H9 (cell line): ENCODE measurements at regions not wholly inside any gene's neighbourhood (a gene's known extent, or its start where the extent isn't known, plus 50 kb on each side); places are given as distances from the start of the nearest gene placed in this dataset.

Source experiments
- DNase-seq: peaks from one replicate; pipeline ENCODE4 v3.0.0-alpha.2; 2017
- H2AFZ ChIP-seq: one replicate; pipeline ENCODE4 v1.6.1; 2013; ENCODE audit warnings: mild to moderate bottlenecking, low read length, control low read depth, moderate library complexity
- H2AK5ac ChIP-seq: 2 replicates; pipeline ENCODE4 v1.6.1; 2013; ENCODE audit warnings: low read length, control low read depth, mixed read lengths; ENCODE audit not compliant: insufficient read length
- H2BK120ac ChIP-seq: one replicate; pipeline ENCODE4 v1.6.1; 2013; ENCODE audit warnings: low read depth, mild to moderate bottlenecking, low read length, control low read depth, inconsistent platforms; ENCODE audit not compliant: poor library complexity, severe bottlenecking
- H2BK12ac ChIP-seq: 2 replicates; pipeline ENCODE4 v1.6.1; 2013; ENCODE audit warnings: low read length, control low read depth, mixed read lengths, low read depth; ENCODE audit not compliant: insufficient read length
- H2BK15ac ChIP-seq: 2 replicates; pipeline ENCODE4 v1.6.1; 2013; ENCODE audit warnings: low read depth, low read length, control low read depth
- H2BK20ac ChIP-seq: one replicate; pipeline ENCODE4 v1.6.1; 2013; ENCODE audit warnings: low read depth, mild to moderate bottlenecking, low read length, control low read depth, inconsistent platforms; ENCODE audit not compliant: poor library complexity, severe bottlenecking
- H2BK5ac ChIP-seq: 2 replicates; pipeline ENCODE4 v1.6.1; 2013; ENCODE audit warnings: low read length, control low read depth, mixed read lengths; ENCODE audit not compliant: insufficient read length
- H3K14ac ChIP-seq: 2 replicates; pipeline ENCODE4 v1.6.1; 2013; ENCODE audit warnings: low read length, control low read depth; ENCODE audit not compliant: insufficient read depth
- H3K18ac ChIP-seq: 2 replicates; pipeline ENCODE4 v1.6.1; 2013; ENCODE audit warnings: low read depth, mild to moderate bottlenecking, mixed read lengths, low read length, control low read depth; ENCODE audit not compliant: insufficient read length
- H3K23ac ChIP-seq: 2 replicates; pipeline ENCODE4 v1.6.1; 2013; ENCODE audit warnings: low read length, control low read depth, mixed read lengths, low read depth; ENCODE audit not compliant: insufficient read length
- H3K23me2 ChIP-seq: 2 replicates; pipeline ENCODE4 v1.6.1; 2013; ENCODE audit warnings: low read depth, mild to moderate bottlenecking, mixed read lengths, low read length, control low read depth; ENCODE audit not compliant: insufficient read length, poor library complexity, severe bottlenecking
- H3K27ac ChIP-seq: 2 replicates; pipeline ENCODE4 v1.5.1; 2013; ENCODE audit warnings: low read length, control low read depth, mixed read lengths, low read depth; ENCODE audit not compliant: insufficient read length
- H3K27me3 ChIP-seq: 2 replicates; pipeline ENCODE4 v1.6.1; 2013; ENCODE audit warnings: low read length, control low read depth, inconsistent platforms; ENCODE audit not compliant: insufficient read depth
- H3K4ac ChIP-seq: 2 replicates; pipeline ENCODE4 v1.6.1; 2013; ENCODE audit warnings: low read depth, mild to moderate bottlenecking, control low read depth, inconsistent platforms, low read length, moderate library complexity
- H3K4me1 ChIP-seq: 2 replicates; pipeline ENCODE4 v1.6.1; 2013; ENCODE audit warnings: low read length, control low read depth, inconsistent platforms; ENCODE audit not compliant: insufficient read depth
- H3K4me2 ChIP-seq: 2 replicates; pipeline ENCODE4 v1.6.1; 2013; ENCODE audit warnings: low read length, control low read depth, mixed read lengths; ENCODE audit not compliant: insufficient read length, insufficient read depth
- H3K56ac ChIP-seq: 2 replicates; pipeline ENCODE4 v1.6.1; 2013; ENCODE audit warnings: low read depth, mild to moderate bottlenecking, mixed read lengths, low read length, control low read depth; ENCODE audit not compliant: insufficient read length
- H3K79me1 ChIP-seq: 2 replicates; pipeline ENCODE4 v1.6.1; 2013; ENCODE audit warnings: low read depth, mild to moderate bottlenecking, moderate library complexity, low read length, control low read depth, inconsistent platforms; ENCODE audit not compliant: insufficient read depth, poor library complexity, severe bottlenecking
- H3K79me2 ChIP-seq: 2 replicates; pipeline ENCODE4 v1.6.1; 2013; ENCODE audit warnings: low read length, control low read depth, inconsistent platforms; ENCODE audit not compliant: insufficient read depth
- H3K9ac ChIP-seq: 2 replicates; pipeline ENCODE4 v1.6.1; 2013; ENCODE audit warnings: low read length, control low read depth, mixed read lengths; ENCODE audit not compliant: insufficient read length; ENCODE audit errors: extremely low read depth
- H3K9me3 ChIP-seq: one replicate; pipeline ENCODE4 v1.6.1; 2013; ENCODE audit warnings: low read depth, low read length, inconsistent platforms; ENCODE audit not compliant: control insufficient read depth
- H3T11ph ChIP-seq: one replicate; pipeline ENCODE4 v1.6.1; 2013; ENCODE audit warnings: mild to moderate bottlenecking, low read length, control low read depth, inconsistent platforms
- H4K20me1 ChIP-seq: one replicate; pipeline ENCODE4 v1.6.1; 2013; ENCODE audit not compliant: control insufficient read depth, insufficient read length, insufficient read depth
- H4K5ac ChIP-seq: 2 replicates; pipeline ENCODE4 v1.6.1; 2013; ENCODE audit warnings: low read depth, mild to moderate bottlenecking, mixed read lengths, low read length, control low read depth; ENCODE audit not compliant: insufficient read length
- H4K8ac ChIP-seq: replicated peaks from 2 replicates; pipeline ENCODE4 v1.6.1; 2013; ENCODE audit warnings: low read length, control low read depth, mixed read lengths, low read depth; ENCODE audit not compliant: insufficient read length
- H4K91ac ChIP-seq: 2 replicates; pipeline ENCODE4 v1.6.1; 2013; ENCODE audit warnings: low read depth, mild to moderate bottlenecking, moderate library complexity, mixed read lengths, low read length, control low read depth; ENCODE audit not compliant: insufficient read length
- H3K27ac Mint-ChIP-seq, 3 experiments: 2 replicates in 2 of 3; 3 replicates in 1 of 3; pipeline ENCODE4 v1.8.0; 2020 to 2021; ENCODE audit warnings: mixed read lengths in 3 of 3, mild to moderate bottlenecking in 1 of 3, moderate library complexity in 1 of 3
- H3K27me3 Mint-ChIP-seq: 2 replicates; pipeline ENCODE4 v1.8.0; 2021; ENCODE audit warnings: low read depth, mild to moderate bottlenecking, moderate library complexity, mixed read lengths
- H3K36me3 Mint-ChIP-seq, 3 experiments: 2 replicates in 2 of 3; 3 replicates in 1 of 3; pipeline ENCODE4 v1.8.0; 2020 to 2021; ENCODE audit warnings: low read depth in 3 of 3, mixed read lengths in 3 of 3; ENCODE audit not compliant: insufficient read depth in 1 of 3
- H3K4me1 Mint-ChIP-seq, 2 experiments: 2 replicates each; pipeline ENCODE4 v1.8.0; 2020; ENCODE audit warnings: mixed read lengths in 2 of 2
- H3K4me3 Mint-ChIP-seq, 2 experiments: 2 replicates in 1 of 2; 3 replicates in 1 of 2; pipeline ENCODE4 v1.8.0; 2020 to 2021; ENCODE audit warnings: mild to moderate bottlenecking in 2 of 2, mixed read lengths in 2 of 2, moderate library complexity in 1 of 2
- H3K9me3 Mint-ChIP-seq, 2 experiments: 2 replicates in 1 of 2; 3 replicates in 1 of 2; pipeline ENCODE4 v1.8.0; 2020; ENCODE audit warnings: mild to moderate bottlenecking in 2 of 2, mixed read lengths in 2 of 2, moderate library complexity in 1 of 2
- WGBS: extraction: QIAGEN DNeasy Blood & Tissue Kit; methylation state at CpG from one replicate; pipeline ENCODE4 v1.1.7; 2013; ENCODE audit warnings: missing lambda C conversion rate, low lambda C conversion rate, mixed read lengths; ENCODE audit not compliant: insufficient read length; ENCODE audit errors: extremely low coverage; 5-methylcytosine and 5-hydroxymethylcytosine counted together
- TF ChIP-seq, protein P1 (sequence below): fragments of 200-600 bp; sonication (generic); conservative IDR thresholded peaks from 3 replicates; pipeline ENCODE4 v1.8.0; 2021; ENCODE audit warnings: antibody characterized with exemption, mild to moderate bottlenecking

DNA sequence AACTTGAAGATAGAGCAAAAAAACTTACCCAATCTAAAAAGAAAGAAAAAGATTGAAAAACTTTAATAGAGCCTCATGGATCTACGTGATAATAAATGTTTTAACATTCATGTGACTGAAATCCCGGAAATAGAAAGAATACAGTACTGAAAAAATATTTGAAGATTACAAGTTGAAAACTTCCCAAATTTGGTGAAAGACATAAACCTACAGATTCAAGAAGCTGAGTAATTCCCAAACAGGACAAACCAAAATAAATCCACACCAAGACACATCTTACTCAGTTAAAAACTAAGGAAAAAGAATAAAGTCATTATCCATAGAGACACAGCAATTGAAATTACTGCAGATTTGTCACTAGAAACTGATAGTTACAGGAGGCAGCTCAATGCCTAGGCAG, 121.8 kb upstream of the NUDT7 start:
- H3K36me3 Mint-ChIP-seq, result peaks cover 2 to 27% (median 7%) of the 10 kb centered on the region in 3 experiments; a peak in 6 of 7 replicates
- H3K4me1 Mint-ChIP-seq, result peaks cover 8 to 17% of the 10 kb centered on the region in 2 experiments
- no peaks in the 10 kb centered on the region for H4K20me1 ChIP-seq
- H3K9me3 ChIP-seq, result peaks cover 6% of the 10 kb centered on the region
- no peak overlapping the region for H3K27ac ChIP-seq
- no CpG with 5 or more reads among the region's 2 CpGs for WGBS
- peaks cover 13 to 27% of the 10 kb centered on the region in 2 experiments for H3K9me3 Mint-ChIP-seq
- H4K8ac ChIP-seq, result no peak overlapping the region
- no peak for DNase-seq
- no peak overlapping the region for H3K23ac ChIP-seq
- no peak overlapping the region for H2BK120ac ChIP-seq
- no peak overlapping the region for H3K56ac ChIP-seq
- H3K9ac ChIP-seq, result no peak overlapping the region
- no peaks in the 10 kb centered on the region for H3K23me2 ChIP-seq
- no peak overlapping the region for H2BK12ac ChIP-seq
- no peak overlapping the region for H3K18ac ChIP-seq
- H2BK5ac ChIP-seq, result no peak overlapping the region
- H2BK20ac ChIP-seq, result no peak overlapping the region
- no peaks in the 10 kb centered on the region for H3K27me3 ChIP-seq
- no peak overlapping the region for H2AFZ ChIP-seq
- H3K4ac ChIP-seq, result no peak overlapping the region
- TF ChIP-seq, protein P1, sequence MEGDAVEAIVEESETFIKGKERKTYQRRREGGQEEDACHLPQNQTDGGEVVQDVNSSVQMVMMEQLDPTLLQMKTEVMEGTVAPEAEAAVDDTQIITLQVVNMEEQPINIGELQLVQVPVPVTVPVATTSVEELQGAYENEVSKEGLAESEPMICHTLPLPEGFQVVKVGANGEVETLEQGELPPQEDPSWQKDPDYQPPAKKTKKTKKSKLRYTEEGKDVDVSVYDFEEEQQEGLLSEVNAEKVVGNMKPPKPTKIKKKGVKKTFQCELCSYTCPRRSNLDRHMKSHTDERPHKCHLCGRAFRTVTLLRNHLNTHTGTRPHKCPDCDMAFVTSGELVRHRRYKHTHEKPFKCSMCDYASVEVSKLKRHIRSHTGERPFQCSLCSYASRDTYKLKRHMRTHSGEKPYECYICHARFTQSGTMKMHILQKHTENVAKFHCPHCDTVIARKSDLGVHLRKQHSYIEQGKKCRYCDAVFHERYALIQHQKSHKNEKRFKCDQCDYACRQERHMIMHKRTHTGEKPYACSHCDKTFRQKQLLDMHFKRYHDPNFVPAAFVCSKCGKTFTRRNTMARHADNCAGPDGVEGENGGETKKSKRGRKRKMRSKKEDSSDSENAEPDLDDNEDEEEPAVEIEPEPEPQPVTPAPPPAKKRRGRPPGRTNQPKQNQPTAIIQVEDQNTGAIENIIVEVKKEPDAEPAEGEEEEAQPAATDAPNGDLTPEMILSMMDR, result no peak
- no peak overlapping the region for H3K27ac Mint-ChIP-seq
- no peak overlapping the region for H4K91ac ChIP-seq
- H3K27me3 Mint-ChIP-seq, result no peaks in the 10 kb centered on the region
- H3K79me1 ChIP-seq, result no peaks in the 10 kb centered on the region
- H3K4me3 Mint-ChIP-seq, result no peak overlapping the region
- no peak overlapping the region for H3T11ph ChIP-seq
- no peak overlapping the region for H2BK15ac ChIP-seq
- H3K4me2 ChIP-seq, result no peak overlapping the region
- 0 out of 2 replicates have a peak, but pooled peaks cover 5% of the 10 kb centered on the region for H3K4me1 ChIP-seq
- H3K14ac ChIP-seq, result no peak overlapping the region
- no peaks in the 10 kb centered on the region for H3K79me2 ChIP-seq
- H4K5ac ChIP-seq, result no peak overlapping the region
- H2AK5ac ChIP-seq, result no peak overlapping the region
